OCI-LY1 (cell line): ENCODE measurements at regions not wholly inside any gene's neighbourhood (a gene's known extent, or its start where the extent isn't known, plus 50 kb on each side); places are given as distances from the start of the nearest gene placed in this dataset.

Source experiments
- H2AFZ ChIP-seq: fragments of 200-600 bp; sonication (generic), shearing (Covaris generic); 2 replicates; pipeline ENCODE4 v1.6.0; 2014; ENCODE audit warnings: antibody characterized with exemption, mild to moderate bottlenecking, low read length
- H3F3A ChIP-seq: fragments of 200-600 bp; sonication (generic), shearing (Covaris generic); 2 replicates; pipeline ENCODE4 v1.6.0; 2014; ENCODE audit warnings: mild to moderate bottlenecking, antibody characterized with exemption, low read length, moderate library complexity; ENCODE audit not compliant: insufficient read depth
- H3K27ac ChIP-seq: fragments of 200-600 bp; sonication (generic); 2 replicates; pipeline ENCODE4 v1.5.1; 2014; ENCODE audit warnings: low read length, mixed run types, mild to moderate bottlenecking, low read depth; ENCODE audit not compliant: poor library complexity, severe bottlenecking
- H3K27me3 ChIP-seq: fragments of 200-600 bp; sonication (generic); 2 replicates; pipeline ENCODE4 v1.6.0; 2014; ENCODE audit warnings: antibody characterized with exemption, mild to moderate bottlenecking, low read length, moderate library complexity; ENCODE audit not compliant: insufficient read depth
- H3K36me3 ChIP-seq: fragments of 200-600 bp; sonication (generic); 2 replicates; pipeline ENCODE4 v1.6.1; 2014; ENCODE audit warnings: mild to moderate bottlenecking, antibody characterized with exemption, low read length, moderate library complexity, mixed read lengths; ENCODE audit not compliant: insufficient read depth
- H3K4me1 ChIP-seq: fragments of 200-600 bp; sonication (generic); 2 replicates; pipeline ENCODE4 v1.5.1; 2014; ENCODE audit warnings: mild to moderate bottlenecking, low read length, moderate library complexity; ENCODE audit not compliant: insufficient read depth, severe bottlenecking
- H3K4me2 ChIP-seq: fragments of 200-600 bp; sonication (generic), shearing (Covaris generic); 2 replicates; pipeline ENCODE4 v1.6.1; 2014; ENCODE audit warnings: low read length
- H3K4me3 ChIP-seq: fragments of 200-600 bp; sonication (generic); 2 replicates; pipeline ENCODE4 v1.5.1; 2014; ENCODE audit warnings: low read length, low read depth, mild to moderate bottlenecking, mixed read lengths; ENCODE audit not compliant: poor library complexity, severe bottlenecking
- H3K79me2 ChIP-seq: fragments of 200-600 bp; shearing (Covaris generic); 2 replicates; pipeline ENCODE4 v1.6.1; 2016; ENCODE audit warnings: mixed run types, low read length, mixed read lengths; ENCODE audit not compliant: insufficient read depth
- H3K9ac ChIP-seq: fragments of 200-600 bp; sonication (generic), shearing (Covaris generic); 2 replicates; pipeline ENCODE4 v1.6.1; 2014; ENCODE audit warnings: mild to moderate bottlenecking, low read length, mixed read lengths
- H3K9me2 ChIP-seq: fragments of 200-600 bp; sonication (generic), shearing (Covaris generic); 2 replicates; pipeline ENCODE4 v1.6.1; 2014; ENCODE audit warnings: low read depth, mild to moderate bottlenecking, low read length, mixed read lengths
- H3K9me3 ChIP-seq: fragments of 200-600 bp; shearing (Covaris generic); 2 replicates; pipeline ENCODE4 v1.6.1; 2014; ENCODE audit warnings: low read length, mixed read lengths
- H4K20me1 ChIP-seq: fragments of 200-600 bp; sonication (generic), shearing (Covaris generic); 2 replicates; pipeline ENCODE4 v1.6.0; 2016; ENCODE audit warnings: mild to moderate bottlenecking, low read length; ENCODE audit not compliant: insufficient read depth
- CTCF ChIP-seq: fragments of 200-600 bp; sonication (generic), shearing (Covaris generic); IDR thresholded peaks from 2 replicates; pipeline ENCODE4 v1.5.1; 2017; ENCODE audit warnings: mild to moderate bottlenecking, antibody characterized with exemption, low read length, moderate library complexity, mixed read lengths
- EZH2 ChIP-seq: fragments of 200-600 bp; sonication (generic), shearing (Covaris generic); IDR thresholded peaks from 2 replicates; pipeline ENCODE4 v1.8.0; 2017; ENCODE audit warnings: borderline replicate concordance, mixed run types, mild to moderate bottlenecking, antibody characterized with exemption, low read length, moderate library complexity, mixed read lengths

GRCh38 chr1:96569288-96569687 is 152.3 kb upstream of the PTBP2 start:
- no peaks in the 10 kb centered on the region for H3K36me3 ChIP-seq
- no peaks in the 10 kb centered on the region for H3F3A ChIP-seq
- no peaks in the 10 kb centered on the region for H3K9me2 ChIP-seq
- H3K4me3 ChIP-seq, result no peak overlapping the region
- TF ChIP-seq EZH2, result no peak
- TF ChIP-seq CTCF, result no peak
- no peak overlapping the region for H3K27ac ChIP-seq
- H3K79me2 ChIP-seq, result no peaks in the 10 kb centered on the region
- H2AFZ ChIP-seq, result no peak overlapping the region
- H3K4me2 ChIP-seq, result no peak overlapping the region
- H4K20me1 ChIP-seq, result no peaks in the 10 kb centered on the region
- no peaks in the 10 kb centered on the region for H3K9me3 ChIP-seq
- no peaks in the 10 kb centered on the region for H3K27me3 ChIP-seq
- no peaks in the 10 kb centered on the region for H3K4me1 ChIP-seq
- no peak overlapping the region for H3K9ac ChIP-seq

GRCh38 chr1:96579636-96580035 is 141.9 kb upstream of the PTBP2 start:
- Histone ChIP-seq H3F3A (no peaks in the 10 kb centered on the region), H3K36me3 (no peaks in the 10 kb centered on the region)
- no peak for TF ChIP-seq CTCF
- no peak for TF ChIP-seq EZH2

GRCh38 chr1:96580920-96581319 is 140.7 kb upstream of the PTBP2 start:
- Histone ChIP-seq H3K4me3 (no peak overlapping the region), H2AFZ (no peak overlapping the region), H3K27ac (no peak overlapping the region), H3K9me3 (no peaks in the 10 kb centered on the region), H3K4me2 (no peak overlapping the region), H3K9ac (no peak overlapping the region), H3K4me1 (no peaks in the 10 kb centered on the region), H3K9me2 (no peaks in the 10 kb centered on the region), H3F3A (no peaks in the 10 kb centered on the region), H3K79me2 (no peaks in the 10 kb centered on the region), H3K27me3 (no peaks in the 10 kb centered on the region), H4K20me1 (no peaks in the 10 kb centered on the region), H3K36me3 (no peaks in the 10 kb centered on the region)
- TF ChIP-seq EZH2, result no peak
- no peak for TF ChIP-seq CTCF

More at GRCh38 chr1:96579636-96580035, 141.9 kb upstream of the PTBP2 start:
- H4K20me1 ChIP-seq, result no peaks in the 10 kb centered on the region
- H3K4me2 ChIP-seq, result no peak overlapping the region
- H3K9me2 ChIP-seq, result no peaks in the 10 kb centered on the region
- no peaks in the 10 kb centered on the region for H3K79me2 ChIP-seq
- H3K4me3 ChIP-seq, result no peak overlapping the region
- no peaks in the 10 kb centered on the region for H3K9me3 ChIP-seq
- no peak overlapping the region for H3K9ac ChIP-seq
- no peak overlapping the region for H3K27ac ChIP-seq
- no peaks in the 10 kb centered on the region for H3K27me3 ChIP-seq
- H3K4me1 ChIP-seq, result no peaks in the 10 kb centered on the region
- H2AFZ ChIP-seq, result no peak overlapping the region
